Ishikawa (cell line): ENCODE measurements at regions not wholly inside any gene's neighbourhood (a gene's known extent, or its start where the extent isn't known, plus 50 kb on each side); places are given as distances from the start of the nearest gene placed in this dataset.
A peak's percentile ranks its signal among the peaks of the same experiment; 100 is the strongest.

ENCODE experiments used
- CEBPB ChIP-seq: IDR thresholded peaks from 2 replicates; pipeline ENCODE4 v1.6.1; 2012
- CREB1 ChIP-seq: IDR thresholded peaks from 2 replicates; pipeline ENCODE4 v1.6.1; 2012; ENCODE audit warnings: low read depth
- EGR1 ChIP-seq: IDR thresholded peaks from 2 replicates; pipeline ENCODE4 v1.6.1; 2012
- EP300 ChIP-seq: IDR thresholded peaks from 2 replicates; pipeline ENCODE4 v1.6.1; 2012; ENCODE audit warnings: borderline replicate concordance
- FOXM1 ChIP-seq: IDR thresholded peaks from 2 replicates; pipeline ENCODE4 v1.6.1; 2012; ENCODE audit warnings: low read depth, borderline replicate concordance
- NFIC ChIP-seq: IDR thresholded peaks from 2 replicates; pipeline ENCODE4 v1.6.1; 2012
- RAD21 ChIP-seq: IDR thresholded peaks from 2 replicates; pipeline ENCODE4 v1.6.1; 2012; ENCODE audit warnings: low read depth
- TAF1 ChIP-seq: IDR thresholded peaks from 2 replicates; pipeline ENCODE4 v1.6.1; 2012; ENCODE audit warnings: low read depth, mild to moderate bottlenecking
- TCF12 ChIP-seq: IDR thresholded peaks from 2 replicates; pipeline ENCODE4 v1.6.1; 2012; ENCODE audit warnings: low read depth
- TEAD4 ChIP-seq: IDR thresholded peaks from 2 replicates; pipeline ENCODE4 v1.6.1; 2012
- YY1 ChIP-seq: IDR thresholded peaks from 2 replicates; pipeline ENCODE4 v1.6.1; 2012; ENCODE audit warnings: low read depth
- ZBTB7A ChIP-seq: IDR thresholded peaks from 2 replicates; pipeline ENCODE4 v1.6.1; 2012; ENCODE audit warnings: low read depth
- TF ChIP-seq, protein P1 (sequence below): IDR thresholded peaks from 2 replicates; pipeline ENCODE4 v1.6.1; 2012
- TF ChIP-seq, protein P2 (sequence below): IDR thresholded peaks from 2 replicates; pipeline ENCODE4 v1.6.1; 2012
- TF ChIP-seq, protein P3 (sequence below): IDR thresholded peaks from 2 replicates; pipeline ENCODE4 v1.6.1; 2012; ENCODE audit warnings: low read depth, mild to moderate bottlenecking

DNA sequence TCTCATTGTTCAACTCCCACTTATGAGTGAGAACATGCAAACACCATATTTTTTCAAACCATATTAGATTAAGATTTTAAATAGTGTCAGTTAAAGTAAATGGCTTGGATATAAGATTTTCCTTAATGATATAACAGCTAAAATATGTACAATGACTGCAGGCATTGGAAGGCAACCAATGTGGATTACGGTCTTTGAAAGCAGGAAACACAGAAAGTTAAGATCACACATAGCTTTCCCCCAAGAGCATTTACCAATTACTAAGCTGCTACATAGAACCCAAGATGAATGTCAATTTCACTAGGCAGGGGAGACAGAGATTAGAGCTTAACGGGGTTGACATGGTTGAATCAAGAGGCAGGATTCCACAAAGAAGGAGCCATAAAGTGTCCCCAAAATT lies 173.2 kb upstream of the TRPC4 start:
- TF ChIP-seq TCF12: no peak
- TF ChIP-seq CEBPB: no peak
- no peak for TF ChIP-seq TEAD4
- no peak for TF ChIP-seq ZBTB7A
- no peak for TF ChIP-seq EP300
- TF ChIP-seq, protein P1, sequence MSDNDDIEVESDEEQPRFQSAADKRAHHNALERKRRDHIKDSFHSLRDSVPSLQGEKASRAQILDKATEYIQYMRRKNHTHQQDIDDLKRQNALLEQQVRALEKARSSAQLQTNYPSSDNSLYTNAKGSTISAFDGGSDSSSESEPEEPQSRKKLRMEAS: no peak
- TF ChIP-seq, protein P2, sequence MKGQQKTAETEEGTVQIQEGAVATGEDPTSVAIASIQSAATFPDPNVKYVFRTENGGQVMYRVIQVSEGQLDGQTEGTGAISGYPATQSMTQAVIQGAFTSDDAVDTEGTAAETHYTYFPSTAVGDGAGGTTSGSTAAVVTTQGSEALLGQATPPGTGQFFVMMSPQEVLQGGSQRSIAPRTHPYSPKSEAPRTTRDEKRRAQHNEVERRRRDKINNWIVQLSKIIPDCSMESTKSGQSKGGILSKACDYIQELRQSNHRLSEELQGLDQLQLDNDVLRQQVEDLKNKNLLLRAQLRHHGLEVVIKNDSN: no peak
- no peak for TF ChIP-seq EGR1
- TF ChIP-seq NFIC: no peak
- TF ChIP-seq, protein P3, sequence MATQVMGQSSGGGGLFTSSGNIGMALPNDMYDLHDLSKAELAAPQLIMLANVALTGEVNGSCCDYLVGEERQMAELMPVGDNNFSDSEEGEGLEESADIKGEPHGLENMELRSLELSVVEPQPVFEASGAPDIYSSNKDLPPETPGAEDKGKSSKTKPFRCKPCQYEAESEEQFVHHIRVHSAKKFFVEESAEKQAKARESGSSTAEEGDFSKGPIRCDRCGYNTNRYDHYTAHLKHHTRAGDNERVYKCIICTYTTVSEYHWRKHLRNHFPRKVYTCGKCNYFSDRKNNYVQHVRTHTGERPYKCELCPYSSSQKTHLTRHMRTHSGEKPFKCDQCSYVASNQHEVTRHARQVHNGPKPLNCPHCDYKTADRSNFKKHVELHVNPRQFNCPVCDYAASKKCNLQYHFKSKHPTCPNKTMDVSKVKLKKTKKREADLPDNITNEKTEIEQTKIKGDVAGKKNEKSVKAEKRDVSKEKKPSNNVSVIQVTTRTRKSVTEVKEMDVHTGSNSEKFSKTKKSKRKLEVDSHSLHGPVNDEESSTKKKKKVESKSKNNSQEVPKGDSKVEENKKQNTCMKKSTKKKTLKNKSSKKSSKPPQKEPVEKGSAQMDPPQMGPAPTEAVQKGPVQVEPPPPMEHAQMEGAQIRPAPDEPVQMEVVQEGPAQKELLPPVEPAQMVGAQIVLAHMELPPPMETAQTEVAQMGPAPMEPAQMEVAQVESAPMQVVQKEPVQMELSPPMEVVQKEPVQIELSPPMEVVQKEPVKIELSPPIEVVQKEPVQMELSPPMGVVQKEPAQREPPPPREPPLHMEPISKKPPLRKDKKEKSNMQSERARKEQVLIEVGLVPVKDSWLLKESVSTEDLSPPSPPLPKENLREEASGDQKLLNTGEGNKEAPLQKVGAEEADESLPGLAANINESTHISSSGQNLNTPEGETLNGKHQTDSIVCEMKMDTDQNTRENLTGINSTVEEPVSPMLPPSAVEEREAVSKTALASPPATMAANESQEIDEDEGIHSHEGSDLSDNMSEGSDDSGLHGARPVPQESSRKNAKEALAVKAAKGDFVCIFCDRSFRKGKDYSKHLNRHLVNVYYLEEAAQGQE: no peak
- TF ChIP-seq CREB1: no peak
- no peak for TF ChIP-seq RAD21
- TF ChIP-seq YY1: no peak

DNA sequence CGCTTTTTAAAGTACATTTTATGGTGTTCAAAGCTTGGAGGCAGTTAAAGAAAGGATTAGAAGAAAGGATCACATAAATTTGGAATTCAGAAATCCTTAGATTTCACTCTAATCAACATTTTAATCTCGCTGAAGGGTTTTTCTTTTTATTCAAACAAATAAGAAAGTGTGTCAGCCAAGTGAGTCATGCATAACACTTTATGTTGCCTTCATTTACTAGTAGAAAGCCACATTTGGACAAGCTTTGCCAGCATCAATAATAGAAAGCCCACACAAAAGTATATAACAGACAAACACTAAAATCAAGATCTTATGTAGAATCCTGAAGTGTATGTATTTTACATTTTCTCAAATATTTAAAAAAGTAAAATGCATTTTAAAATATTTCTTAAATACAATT lies 154.9 kb upstream of the TRPC4 start:
- TF ChIP-seq EGR1 (no peak), CEBPB (no peak)

DNA sequence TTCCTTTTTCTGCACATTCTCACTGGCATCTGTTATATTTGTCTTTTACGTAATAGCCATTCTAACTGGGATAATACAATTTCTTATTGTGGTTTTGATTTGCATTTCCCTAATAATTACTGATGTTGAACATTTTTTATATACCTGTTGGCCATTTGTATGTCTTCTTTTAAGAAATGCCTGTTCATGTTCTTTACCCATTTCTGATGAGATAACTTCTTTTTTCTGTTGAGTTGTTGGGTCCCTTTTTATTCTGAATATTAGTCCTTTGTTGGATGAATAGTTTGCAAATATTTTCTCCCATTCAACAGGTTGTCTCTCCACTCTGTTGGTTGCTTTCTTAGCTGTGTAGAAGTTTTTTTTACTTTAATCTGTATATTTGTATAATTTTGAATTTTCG lies 147.7 kb upstream of the TRPC4 start:
- TF ChIP-seq TCF12: no peak
- TF ChIP-seq TEAD4: no peak
- no peak for TF ChIP-seq FOXM1
- no peak for TF ChIP-seq TAF1
- TF ChIP-seq, protein P2: no peak
- TF ChIP-seq, protein P1: no peak
- no peak for TF ChIP-seq EGR1
- no peak for TF ChIP-seq CREB1

DNA sequence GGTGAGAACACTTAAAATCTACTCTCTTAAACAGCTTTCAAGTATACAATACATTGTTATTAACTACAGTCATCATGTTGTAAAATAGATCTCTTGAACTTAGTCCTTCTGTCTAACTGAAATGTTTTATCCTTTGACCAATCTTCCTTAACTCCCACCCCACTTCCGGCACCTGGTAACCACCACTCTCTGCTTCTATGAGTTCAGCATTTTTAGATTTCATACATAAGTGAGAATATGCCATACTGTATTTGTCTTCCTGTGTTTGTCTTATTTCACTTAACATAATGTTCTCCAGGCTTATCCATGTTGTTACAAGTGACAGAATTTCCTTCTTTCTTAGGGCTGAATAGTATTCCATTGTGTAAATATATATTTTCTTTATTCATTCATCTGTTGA lies 144.1 kb upstream of the TRPC4 start:
- TF ChIP-seq YY1: no peak
- no peak for TF ChIP-seq TCF12
- no peak for TF ChIP-seq TEAD4
- no peak for TF ChIP-seq ZBTB7A

DNA sequence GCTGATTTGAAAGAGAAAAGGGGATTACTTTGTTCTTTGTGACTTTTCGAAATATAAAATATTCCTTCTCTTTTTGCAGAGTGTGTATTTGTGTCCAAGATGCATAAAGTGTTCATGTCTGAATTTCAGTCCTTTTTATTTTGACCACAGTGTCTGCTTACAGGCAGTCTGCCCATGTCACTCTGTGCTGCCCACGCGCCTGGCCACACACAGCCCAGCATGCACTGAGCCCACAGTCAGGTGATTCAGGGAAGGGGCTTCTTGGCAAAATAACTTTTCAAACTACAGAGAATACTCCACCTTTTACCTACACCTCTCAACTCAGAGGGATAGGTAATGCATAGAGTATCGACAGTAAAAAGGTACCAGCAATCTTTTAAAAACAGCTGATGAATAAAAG lies 142.5 kb upstream of the TRPC4 start:
- TF ChIP-seq, protein P2: no peak
- TF ChIP-seq YY1: no peak
- no peak for TF ChIP-seq EP300
- no peak for TF ChIP-seq EGR1
- TF ChIP-seq TCF12: no peak
- TF ChIP-seq RAD21: no peak
- TF ChIP-seq, protein P1: no peak
- no peak for TF ChIP-seq NFIC

DNA sequence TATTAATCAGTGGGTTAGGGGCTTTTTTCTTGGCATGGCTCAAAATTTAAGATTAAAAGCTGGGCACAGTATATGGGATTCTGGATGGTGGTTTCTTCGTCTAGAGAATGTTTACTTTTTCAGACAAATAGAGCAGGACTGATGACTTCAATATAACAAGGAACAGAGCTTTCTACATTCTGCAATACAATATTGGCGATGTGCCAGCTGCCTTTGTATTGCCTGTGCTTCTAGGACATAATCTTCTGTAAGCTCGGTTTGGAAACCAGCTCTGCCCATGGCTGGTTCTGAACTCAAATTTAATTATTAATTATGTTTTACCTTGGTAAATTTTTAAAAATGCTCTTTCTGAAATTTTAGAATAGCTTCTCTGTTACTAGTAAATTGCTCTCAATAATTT lies 139.1 kb upstream of the TRPC4 start:
- TF ChIP-seq NFIC (peak; percentile 56), TCF12 (no peak)

DNA sequence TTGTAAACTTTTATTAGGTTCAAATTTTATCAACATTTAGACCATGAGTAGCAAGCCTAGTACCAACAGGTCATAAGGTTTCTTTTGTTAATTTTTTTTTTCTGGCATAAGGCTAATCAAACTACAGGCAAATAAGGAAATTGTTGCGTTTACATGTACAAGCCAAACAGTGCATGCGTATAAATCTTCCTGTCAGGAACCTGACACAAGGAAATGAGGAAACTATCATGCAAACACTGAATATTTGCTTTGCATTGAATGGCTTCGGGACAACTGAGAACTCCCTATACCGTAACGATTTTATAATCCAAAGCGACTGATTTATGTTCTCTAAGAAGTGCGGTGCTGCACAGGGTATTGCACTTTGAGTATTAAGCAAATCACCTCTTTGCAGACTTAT lies 133.0 kb upstream of the TRPC4 start:
- no peak for TF ChIP-seq TEAD4
- TF ChIP-seq, protein P2: no peak
- no peak for TF ChIP-seq NFIC
- TF ChIP-seq YY1: no peak
- TF ChIP-seq, protein P1: no peak
- no peak for TF ChIP-seq RAD21
- TF ChIP-seq FOXM1: no peak
- TF ChIP-seq CREB1: no peak

DNA sequence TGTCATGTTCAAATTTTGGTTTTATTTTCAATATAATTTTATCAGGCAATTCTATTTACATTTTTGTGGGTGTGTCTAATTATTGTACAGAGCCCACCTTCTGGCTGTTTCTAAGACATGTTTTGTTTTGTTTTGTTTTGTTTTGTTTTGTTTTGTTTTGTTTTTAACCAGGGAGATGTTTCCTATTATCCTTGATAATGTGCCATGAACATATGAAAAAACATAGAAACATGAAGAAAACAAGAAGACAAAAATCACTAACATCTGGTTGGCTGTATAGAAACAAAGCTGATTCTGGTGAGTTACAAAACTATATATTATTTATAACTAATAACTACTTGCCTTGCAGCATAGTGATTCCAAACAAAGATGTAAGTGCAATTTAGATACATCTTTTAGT lies 128.1 kb upstream of the TRPC4 start:
- no peak for TF ChIP-seq EP300
- TF ChIP-seq EGR1: no peak
- no peak for TF ChIP-seq TAF1
- TF ChIP-seq ZBTB7A: no peak
- TF ChIP-seq, protein P3: no peak
- TF ChIP-seq, protein P1: no peak
- no peak for TF ChIP-seq TEAD4
- TF ChIP-seq FOXM1: no peak
- TF ChIP-seq NFIC: no peak
- no peak for TF ChIP-seq YY1
- TF ChIP-seq, protein P2: no peak
- TF ChIP-seq CEBPB: no peak
- no peak for TF ChIP-seq CREB1
